GM12872 (cell line): ENCODE measurements at regions not wholly inside any gene's neighbourhood (a gene's known extent, or its start where the extent isn't known, plus 50 kb on each side); places are given as distances from the start of the nearest gene placed in this dataset.

ENCODE experiments used
- CTCF ChIP-seq: IDR thresholded peaks from 3 replicates; pipeline ENCODE4 v1.5.1; 2011; ENCODE audit warnings: low read depth, mild to moderate bottlenecking, low read length, moderate library complexity; ENCODE audit not compliant: insufficient read depth

GRCh38 chr13:62035981-62036380, 620.3 kb upstream of the PCDH20 start:
- TF ChIP-seq CTCF, result no peak

- no peak for TF ChIP-seq CTCF
Measured at GRCh38 chr13:62033934-62034333, 618.3 kb upstream of the PCDH20 start.

- no peak for TF ChIP-seq CTCF
Measured at GRCh38 chr13:62022369-62022768, 606.7 kb upstream of the PCDH20 start.

- TF ChIP-seq CTCF, result no peak
Measured at GRCh38 chr13:62019858-62020257, 604.2 kb upstream of the PCDH20 start.

- no peak for TF ChIP-seq CTCF
Measured at GRCh38 chr13:62014299-62014698, 598.6 kb upstream of the PCDH20 start.

- no peak for TF ChIP-seq CTCF
Measured at GRCh38 chr13:62003452-62003851, 587.8 kb upstream of the PCDH20 start.

- no peak for TF ChIP-seq CTCF
Measured at GRCh38 chr13:61994174-61994573, 578.5 kb upstream of the PCDH20 start.

- TF ChIP-seq CTCF, result no peak
Measured at GRCh38 chr13:61989978-61990377, 574.3 kb upstream of the PCDH20 start.
